Small intestine (tissue), 7 donors: ENCODE measurements at regions not wholly inside any gene's neighbourhood (a gene's known extent, or its start where the extent isn't known, plus 50 kb on each side); places are given as distances from the start of the nearest gene placed in this dataset.

Source experiments
- DNase-seq, 2 donors: peaks; one replicate each; pipeline versions ENCODE4 v3.0.0 to v3.0.0-alpha.2; 2013
- FAIRE-seq: peaks from 2 replicates; lab custom pipeline; 2012; peaks lifted over from hg19 to GRCh38; lab: Jason Lieb, UNC
- H3K27ac ChIP-seq, 3 donors: one replicate each; pipeline ENCODE4 v1.5.1; 2013; ENCODE audit warnings: low read length in 2 of 3, mild to moderate bottlenecking in 2 of 3, control low read depth in 1 of 3, inconsistent platforms in 1 of 3, low read depth in 1 of 3, moderate library complexity in 1 of 3
- H3K27me3 ChIP-seq, 3 donors: one replicate each; pipeline ENCODE4 v1.6.1; 2013; ENCODE audit warnings: low read length in 3 of 3, inconsistent platforms in 1 of 3; ENCODE audit not compliant: control insufficient read depth in 3 of 3, insufficient read depth in 3 of 3
- H3K36me3 ChIP-seq, 3 donors: one replicate each; pipeline ENCODE4 v1.6.1; 2013; ENCODE audit warnings: low read length in 3 of 3, inconsistent platforms in 1 of 3, low read depth in 1 of 3, mild to moderate bottlenecking in 1 of 3, moderate library complexity in 1 of 3; ENCODE audit not compliant: control insufficient read depth in 3 of 3, insufficient read depth in 2 of 3
- H3K4me1 ChIP-seq, 3 donors: one replicate each; pipeline ENCODE4 v1.6.1; 2013; ENCODE audit warnings: low read length in 2 of 3, inconsistent platforms in 1 of 3, low read depth in 1 of 3, mild to moderate bottlenecking in 1 of 3, moderate library complexity in 1 of 3; ENCODE audit not compliant: control insufficient read depth in 3 of 3, insufficient read depth in 2 of 3
- H3K4me3 ChIP-seq, 3 donors: one replicate each; pipeline ENCODE4 v1.5.1; 2013; ENCODE audit warnings: low read length in 3 of 3, control low read depth in 1 of 3, inconsistent platforms in 1 of 3, low read depth in 1 of 3, mild to moderate bottlenecking in 1 of 3, moderate library complexity in 1 of 3
- H3K9me3 ChIP-seq, 2 donors: one replicate each; pipeline ENCODE4 v1.6.1; 2013; ENCODE audit warnings: low read depth in 1 of 2, low read length in 1 of 2; ENCODE audit not compliant: control insufficient read depth in 2 of 2, insufficient read depth in 1 of 2
- WGBS, 3 donors: extraction: QIAGEN DNeasy Blood & Tissue Kit; methylation state at CpG; one replicate each; pipeline ENCODE4 v1.1.7; 2013; 5-methylcytosine and 5-hydroxymethylcytosine counted together
- donor health status: healthy with polysubstance abuse.
- donor health status: control.
- donor health status: control.
- donor health status: Bipolar disorder and iron deficiency.
- donor health status: healthy.

- peaks cover 0 to 5% (median 3%) of the 10 kb centered on the region in 3 donors for H3K27me3 ChIP-seq
- H3K27ac ChIP-seq, result peak overlapping the region in 1 of 3 donors; percentile 22
- no peak for DNase-seq
- H3K36me3 ChIP-seq, result no peaks in the 10 kb centered on the region
- no peaks in the 10 kb centered on the region for H3K9me3 ChIP-seq
- no peak overlapping the region for H3K4me3 ChIP-seq
- no peaks in the 10 kb centered on the region for H3K4me1 ChIP-seq
- WGBS, 3 donors, result 44 to 65% (median 58%) methylated on average over 3 of the region's 3 CpGs
- no peak for FAIRE-seq
Observed at GRCh38 chr1:112318698-112319370, 77.2 kb upstream of the CTTNBP2NL start.

GRCh38 chr1:112319371-112320040, 76.5 kb upstream of the CTTNBP2NL start:
- no peak for FAIRE-seq
- Histone ChIP-seq H3K4me1 (no peaks in the 10 kb centered on the region), H3K27me3 (peaks cover 0 to 8% (median 3%) of the 10 kb centered on the region in 3 donors), H3K27ac (no peak overlapping the region), H3K9me3 (no peaks in the 10 kb centered on the region), H3K36me3 (no peaks in the 10 kb centered on the region), H3K4me3 (no peak overlapping the region)
- DNase-seq, result no peak
- 61 to 70% (median 68%) methylated on average over 6 of the region's 6 CpGs for WGBS, 3 donors

- FAIRE-seq, result no peak
- peaks cover 0 to 12% (median 3%) of the 10 kb centered on the region in 3 donors for H3K27me3 ChIP-seq
- 72 to 78% (median 75%) methylated on average over 2 of the region's 2 CpGs for WGBS, 3 donors
Observed at GRCh38 chr1:112320058-112320457, 76.0 kb upstream of the CTTNBP2NL start.

GRCh38 chr1:112322018-112322417, 74.0 kb upstream of the CTTNBP2NL start:
- H3K27me3 ChIP-seq, result peaks cover 0 to 16% (median 5%) of the 10 kb centered on the region in 3 donors
- H3K9me3 ChIP-seq, result no peaks in the 10 kb centered on the region
- no peak for DNase-seq
- H3K4me1 ChIP-seq, result no peaks in the 10 kb centered on the region
- no peaks in the 10 kb centered on the region for H3K36me3 ChIP-seq
- no peak for FAIRE-seq
- H3K4me3 ChIP-seq, result no peak overlapping the region
- WGBS, 3 donors, result 60 to 64% (median 62%) methylated on average over 7 of the region's 7 CpGs
- H3K27ac ChIP-seq, result no peak overlapping the region

More at GRCh38 chr1:112320058-112320457, 76.0 kb upstream of the CTTNBP2NL start:
- no peaks in the 10 kb centered on the region for H3K36me3 ChIP-seq
- H3K4me1 ChIP-seq, result no peaks in the 10 kb centered on the region
- H3K4me3 ChIP-seq, result no peak overlapping the region
- H3K27ac ChIP-seq, result no peak overlapping the region
- no peaks in the 10 kb centered on the region for H3K9me3 ChIP-seq
- no peak for DNase-seq

- no peak overlapping the region for H3K4me3 ChIP-seq
- H3K27ac ChIP-seq, result no peak overlapping the region
- no peaks in the 10 kb centered on the region for H3K4me1 ChIP-seq
- WGBS, 3 donors, result 56 to 61% (median 57%) methylated on average over 4 of the region's 4 CpGs
- peaks cover 0 to 16% (median 5%) of the 10 kb centered on the region in 3 donors for H3K27me3 ChIP-seq
- no peaks in the 10 kb centered on the region for H3K9me3 ChIP-seq
- no peaks in the 10 kb centered on the region for H3K36me3 ChIP-seq
- no peak for DNase-seq
- no peak for FAIRE-seq
Observed at GRCh38 chr1:112322983-112323678, 72.9 kb upstream of the CTTNBP2NL start.

- H3K4me1 ChIP-seq, result no peaks in the 10 kb centered on the region
- H3K36me3 ChIP-seq, result no peaks in the 10 kb centered on the region
- H3K27me3 ChIP-seq, result peaks cover 0 to 17% (median 5%) of the 10 kb centered on the region in 3 donors
- no peak for FAIRE-seq
- no peaks in the 10 kb centered on the region for H3K9me3 ChIP-seq
- no peak overlapping the region for H3K27ac ChIP-seq
- DNase-seq, result no peak
- no peak overlapping the region for H3K4me3 ChIP-seq
- 26 to 40% (median 32%) methylated on average over 15 of the region's 15 CpGs for WGBS, 3 donors
Observed at GRCh38 chr1:112325504-112325903, 70.5 kb upstream of the CTTNBP2NL start.

GRCh38 chr1:112328600-112328999, 67.4 kb upstream of the CTTNBP2NL start:
- Histone ChIP-seq H3K27me3 (peaks cover 0 to 15% (median 2%) of the 10 kb centered on the region in 3 donors), H3K27ac (no peak overlapping the region), H3K4me1 (no peaks in the 10 kb centered on the region), H3K4me3 (no peak overlapping the region), H3K9me3 (no peaks in the 10 kb centered on the region), H3K36me3 (no peaks in the 10 kb centered on the region)
- no peak for FAIRE-seq
- 76 to 81% (median 79%) methylated on average over 3 of the region's 3 CpGs for WGBS, 3 donors
- no peak for DNase-seq
